Brain microvascular endothelial cell (primary cell): ENCODE measurements at regions not wholly inside any gene's neighbourhood (a gene's known extent, or its start where the extent isn't known, plus 50 kb on each side); places are given as distances from the start of the nearest gene placed in this dataset.

Experiments used
- DNase-seq: peaks from one replicate; pipeline ENCODE4 v3.0.0-alpha.2; 2020
- H3K27ac ChIP-seq: fragments of 250-450 bp; sonication (Bioruptor Pico); 2 replicates; pipeline ENCODE4 v1.5.1; 2020; ENCODE audit warnings: mild to moderate bottlenecking, moderate library complexity
- H3K27me3 ChIP-seq: fragments of 250-450 bp; sonication (Bioruptor Pico); replicated peaks from 2 replicates; pipeline ENCODE4 v1.5.1; 2020; ENCODE audit warnings: mild to moderate bottlenecking
- H3K36me3 ChIP-seq: fragments of 250-450 bp; sonication (Bioruptor Pico); replicated peaks from 2 replicates; pipeline ENCODE4 v1.5.1; 2020; ENCODE audit warnings: mild to moderate bottlenecking
- H3K4me3 ChIP-seq: 2 replicates; pipeline ENCODE4 v1.5.1; 2011; ENCODE audit warnings: low read depth, mild to moderate bottlenecking, control low read depth, low read length, moderate library complexity
- CTCF ChIP-seq: IDR thresholded peaks from 2 replicates; pipeline ENCODE4 v1.5.1; 2011; ENCODE audit warnings: low read depth, mild to moderate bottlenecking, moderate library complexity, low read length, control low read depth, inconsistent platforms; ENCODE audit errors: missing control alignments
- in situ Hi-C: cut with HindIII; loops from 2 replicates; pipeline ENCODE4 v1.10.0; 2017; ENCODE audit warnings: low sequenced_read_pairs, low pct_ligation_motif_present

GRCh38 chr4:128590034-128590740 lies 219.3 kb upstream of the JADE1 start:
- no peaks in the 10 kb centered on the region for H3K36me3 ChIP-seq
- H3K27me3 ChIP-seq = no peaks in the 10 kb centered on the region
- H3K4me3 ChIP-seq = no peak overlapping the region
- no peak for TF ChIP-seq CTCF
- H3K27ac ChIP-seq = no peak overlapping the region
- in situ Hi-C loops = no loop called here
- no peak for DNase-seq

- in situ Hi-C loops = no loop called here
- Histone ChIP-seq H3K27me3 (no peaks in the 10 kb centered on the region), H3K4me3 (no peak overlapping the region), H3K27ac (no peak overlapping the region), H3K36me3 (no peaks in the 10 kb centered on the region)
- TF ChIP-seq CTCF = no peak
- DNase-seq = no peak
Observed at GRCh38 chr4:128589384-128589965, 220.0 kb upstream of the JADE1 start.

GRCh38 chr4:128587382-128587781 lies 222.1 kb upstream of the JADE1 start:
- Histone ChIP-seq H3K27ac (no peak overlapping the region), H3K4me3 (no peak overlapping the region), H3K36me3 (no peaks in the 10 kb centered on the region), H3K27me3 (no peaks in the 10 kb centered on the region)
- no peak for TF ChIP-seq CTCF
- in situ Hi-C loops = no loop called here
- no peak for DNase-seq

GRCh38 chr4:128583753-128584712 lies 225.5 kb upstream of the JADE1 start:
- TF ChIP-seq CTCF = no peak
- no peak overlapping the region for H3K4me3 ChIP-seq
- no peaks in the 10 kb centered on the region for H3K36me3 ChIP-seq
- H3K27me3 ChIP-seq = no peaks in the 10 kb centered on the region
- in situ Hi-C loops = no loop called here
- no peak for DNase-seq
- no peak overlapping the region for H3K27ac ChIP-seq

GRCh38 chr4:128582427-128582870 lies 227.1 kb upstream of the JADE1 start:
- no peaks in the 10 kb centered on the region for H3K27me3 ChIP-seq
- TF ChIP-seq CTCF = no peak
- DNase-seq = no peak
- H3K4me3 ChIP-seq = no peak overlapping the region
- no peaks in the 10 kb centered on the region for H3K36me3 ChIP-seq
- in situ Hi-C loops = no loop called here
- H3K27ac ChIP-seq = no peak overlapping the region
